Nephron (organoid): ENCODE measurements at regions not wholly inside any gene's neighbourhood (a gene's known extent, or its start where the extent isn't known, plus 50 kb on each side); places are given as distances from the start of the nearest gene placed in this dataset.

Experiments
- H3K27ac Mint-ChIP-seq, 3 experiments: 2 replicates each; pipeline ENCODE4 v1.8.0; 2020; ENCODE audit warnings: mixed read lengths in 3 of 3, mild to moderate bottlenecking in 2 of 3, moderate library complexity in 1 of 3
- H3K27me3 Mint-ChIP-seq: 2 replicates; pipeline ENCODE4 v1.8.0; 2021; ENCODE audit warnings: low read depth, mild to moderate bottlenecking, moderate library complexity, mixed read lengths
- H3K36me3 Mint-ChIP-seq: 2 replicates; pipeline ENCODE4 v1.8.0; 2020; ENCODE audit warnings: low read depth, mixed read lengths
- H3K4me1 Mint-ChIP-seq: 2 replicates; pipeline ENCODE4 v1.8.0; 2020; ENCODE audit warnings: mixed read lengths
- H3K4me3 Mint-ChIP-seq, 3 experiments: 2 replicates each; pipeline ENCODE4 v1.8.0; 2020; ENCODE audit warnings: mild to moderate bottlenecking in 3 of 3, mixed read lengths in 3 of 3, moderate library complexity in 2 of 3
- H3K9me3 Mint-ChIP-seq: 2 replicates; pipeline ENCODE4 v1.8.0; 2020; ENCODE audit warnings: mixed read lengths
- TF ChIP-seq, protein P1 (sequence below), 3 experiments: fragments of 200-600 bp; sonication (generic); IDR thresholded peaks; one replicate each; pipeline ENCODE4 v1.5.0; 2021; ENCODE audit warnings: antibody characterized with exemption in 3 of 3; ENCODE audit not compliant: unreplicated experiment in 3 of 3

DNA sequence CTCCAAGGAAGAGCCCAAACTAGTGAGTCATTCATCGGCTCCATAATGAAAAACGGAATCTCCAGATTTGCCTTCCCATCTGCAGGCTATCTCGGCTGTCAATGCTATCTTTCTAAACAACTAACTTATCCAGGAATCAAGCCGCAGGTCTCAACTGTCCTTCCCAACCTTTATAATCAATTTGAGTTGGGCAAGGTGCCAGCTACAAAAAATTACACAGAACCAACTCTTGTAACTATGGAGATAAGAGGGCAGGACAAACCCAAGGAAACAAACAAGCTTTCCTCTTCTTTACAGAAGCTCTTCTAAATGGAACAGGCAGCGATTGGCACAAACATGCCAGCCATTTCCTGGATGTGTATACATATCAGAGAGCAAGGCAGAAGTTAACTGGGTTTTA, 61.2 kb upstream of the RAI2 start:
- peaks cover 9% of the 10 kb centered on the region for H3K9me3 Mint-ChIP-seq
- no peaks in the 10 kb centered on the region for H3K27me3 Mint-ChIP-seq
- no peaks in the 10 kb centered on the region for H3K36me3 Mint-ChIP-seq
- no peaks in the 10 kb centered on the region for H3K4me1 Mint-ChIP-seq
- no peak overlapping the region for H3K4me3 Mint-ChIP-seq
- TF ChIP-seq, protein P1, sequence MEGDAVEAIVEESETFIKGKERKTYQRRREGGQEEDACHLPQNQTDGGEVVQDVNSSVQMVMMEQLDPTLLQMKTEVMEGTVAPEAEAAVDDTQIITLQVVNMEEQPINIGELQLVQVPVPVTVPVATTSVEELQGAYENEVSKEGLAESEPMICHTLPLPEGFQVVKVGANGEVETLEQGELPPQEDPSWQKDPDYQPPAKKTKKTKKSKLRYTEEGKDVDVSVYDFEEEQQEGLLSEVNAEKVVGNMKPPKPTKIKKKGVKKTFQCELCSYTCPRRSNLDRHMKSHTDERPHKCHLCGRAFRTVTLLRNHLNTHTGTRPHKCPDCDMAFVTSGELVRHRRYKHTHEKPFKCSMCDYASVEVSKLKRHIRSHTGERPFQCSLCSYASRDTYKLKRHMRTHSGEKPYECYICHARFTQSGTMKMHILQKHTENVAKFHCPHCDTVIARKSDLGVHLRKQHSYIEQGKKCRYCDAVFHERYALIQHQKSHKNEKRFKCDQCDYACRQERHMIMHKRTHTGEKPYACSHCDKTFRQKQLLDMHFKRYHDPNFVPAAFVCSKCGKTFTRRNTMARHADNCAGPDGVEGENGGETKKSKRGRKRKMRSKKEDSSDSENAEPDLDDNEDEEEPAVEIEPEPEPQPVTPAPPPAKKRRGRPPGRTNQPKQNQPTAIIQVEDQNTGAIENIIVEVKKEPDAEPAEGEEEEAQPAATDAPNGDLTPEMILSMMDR (IDR thresholded peaks at IDR 0.05; ENCODE audit: unreplicated experiment in 3 of 3) = no peak
- H3K27ac Mint-ChIP-seq = no peak overlapping the region

DNA sequence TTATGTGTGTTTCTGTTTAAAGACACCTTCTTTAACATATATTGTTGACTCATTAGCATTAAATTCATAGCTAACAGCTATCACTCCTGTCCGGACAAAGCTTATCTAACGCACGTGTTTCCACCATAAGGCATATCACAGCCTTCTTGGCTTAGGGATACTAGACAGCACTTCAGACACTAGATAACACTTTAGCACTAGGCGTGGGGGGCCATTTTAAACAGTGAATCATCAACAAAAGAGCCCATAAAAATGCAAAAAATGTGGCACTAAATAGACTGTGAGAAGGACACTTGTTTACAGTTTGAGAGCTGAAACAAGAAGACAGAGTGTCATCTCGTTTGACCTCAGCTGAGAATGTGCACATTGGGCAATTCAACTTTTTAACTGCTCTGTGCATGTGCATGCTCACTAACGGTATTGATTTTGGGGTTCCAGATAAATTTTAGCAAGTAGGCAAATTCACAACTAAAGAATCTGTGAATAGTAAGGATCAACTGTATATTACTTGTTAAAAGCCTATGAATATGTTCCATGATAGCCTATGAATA, 58.9 kb upstream of the RAI2 start:
- TF ChIP-seq, protein P1 (IDR thresholded peaks at IDR 0.05; ENCODE audit: unreplicated experiment in 3 of 3) = no peak
- no peaks in the 10 kb centered on the region for H3K27me3 Mint-ChIP-seq
- no peak overlapping the region for H3K4me3 Mint-ChIP-seq
- no peaks in the 10 kb centered on the region for H3K4me1 Mint-ChIP-seq
- H3K36me3 Mint-ChIP-seq = no peaks in the 10 kb centered on the region
- peaks cover 6% of the 10 kb centered on the region for H3K9me3 Mint-ChIP-seq
- H3K27ac Mint-ChIP-seq = no peak overlapping the region

DNA sequence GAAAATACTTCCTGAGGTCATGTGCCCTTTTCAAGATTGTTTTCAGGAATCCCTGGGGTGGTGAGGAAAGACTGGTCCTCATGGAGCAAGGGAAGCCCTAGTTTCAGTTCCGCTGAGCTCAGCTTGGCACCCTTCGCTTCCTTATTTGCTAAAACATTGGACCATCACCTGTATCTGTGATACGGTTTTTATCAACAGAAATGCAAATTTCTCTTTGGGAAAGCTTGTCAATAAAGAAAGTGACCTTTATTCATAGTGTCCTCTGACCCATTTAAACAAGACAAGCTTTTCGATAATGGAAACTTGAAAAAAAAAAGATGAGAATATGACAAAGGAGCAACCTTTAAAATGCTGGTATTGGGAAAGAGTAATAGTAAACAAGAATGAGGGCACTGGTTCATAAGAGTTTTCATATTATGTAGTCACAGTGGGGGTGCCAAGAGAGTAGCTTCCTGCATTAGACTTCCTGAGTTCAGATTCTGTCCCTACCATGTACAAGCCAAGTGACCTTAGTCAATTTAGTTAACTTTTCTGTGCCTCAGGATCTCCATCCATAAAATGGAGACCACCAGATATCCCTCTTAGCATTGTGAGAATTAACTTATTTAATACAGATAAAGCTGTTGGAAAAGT, 57.0 kb upstream of the RAI2 start:
- no peaks in the 10 kb centered on the region for H3K4me1 Mint-ChIP-seq
- H3K36me3 Mint-ChIP-seq = no peaks in the 10 kb centered on the region
- TF ChIP-seq, protein P1 (IDR thresholded peaks at IDR 0.05; ENCODE audit: unreplicated experiment in 3 of 3) = no peak

DNA sequence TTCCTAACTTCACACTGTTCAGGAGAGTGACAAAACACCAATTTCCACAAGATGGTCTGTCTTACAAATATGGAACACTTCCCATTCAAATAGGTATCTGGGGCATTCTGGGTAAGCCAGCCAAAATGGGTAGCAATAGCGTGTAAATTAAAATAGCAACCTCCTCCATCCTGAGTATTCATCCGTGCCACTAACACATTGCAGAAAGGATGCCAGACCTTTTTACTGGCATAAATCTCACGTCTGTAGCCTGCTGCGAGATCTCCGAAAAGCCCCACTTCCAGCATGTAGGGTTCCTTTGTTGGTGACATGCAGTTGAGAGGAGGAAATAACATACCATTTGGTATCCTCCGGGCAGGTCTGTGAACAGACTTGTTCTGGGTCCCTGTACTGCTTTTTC, 52.7 kb upstream of the RAI2 start:
- Mint-ChIP-seq H3K4me1 (no peaks in the 10 kb centered on the region), H3K27me3 (no peaks in the 10 kb centered on the region), H3K36me3 (no peaks in the 10 kb centered on the region), H3K27ac (no peak overlapping the region), H3K9me3 (peaks cover 13% of the 10 kb centered on the region), H3K4me3 (no peak overlapping the region)
- TF ChIP-seq, protein P1 (IDR thresholded peaks at IDR 0.05; ENCODE audit: unreplicated experiment in 3 of 3) = no peak

More for the DNA sequence above, 57.0 kb upstream of the RAI2 start:
- Mint-ChIP-seq H3K4me3 (no peak overlapping the region), H3K27ac (no peak overlapping the region), H3K27me3 (no peaks in the 10 kb centered on the region), H3K9me3 (peaks cover 2% of the 10 kb centered on the region)
